SK-N-SH treated with all-trans-retinoic acid at 6 μM for 48 hours (cell line): ENCODE measurements at regions not wholly inside any gene's neighbourhood (a gene's known extent, or its start where the extent isn't known, plus 50 kb on each side); places are given as distances from the start of the nearest gene placed in this dataset.

ENCODE experiments used
- ARNTL ChIP-seq: fragments of 450-650 bp; formaldehyde crosslinking; IDR thresholded peaks from 2 replicates; pipeline ENCODE4 v1.5.0; 2020; ENCODE audit warnings: low read depth, mild to moderate bottlenecking, moderate library complexity, borderline replicate concordance
- ISL1 ChIP-seq: fragments of 250-450 bp; sonication (Bioruptor Pico); IDR thresholded peaks from 2 replicates; pipeline ENCODE4 v2.1.2; 2022; ENCODE audit warnings: mild to moderate bottlenecking, moderate library complexity
- OSR1 ChIP-seq: fragments of 250-450 bp; sonication (Bioruptor Pico); IDR thresholded peaks from 2 replicates; pipeline ENCODE4 v1.8.0; 2022; ENCODE audit warnings: moderate library complexity, mild to moderate bottlenecking, inconsistent platforms
- RARB ChIP-seq: fragments of 250-450 bp; sonication (Bioruptor Pico); IDR thresholded peaks from 2 replicates; pipeline ENCODE4 v1.8.0; 2021; ENCODE audit warnings: mild to moderate bottlenecking, moderate library complexity
- SNAI2 ChIP-seq: fragments of 250-450 bp; sonication (Bioruptor Pico); IDR thresholded peaks from 2 replicates; pipeline ENCODE4 v1.5.0; 2020; ENCODE audit warnings: mild to moderate bottlenecking, moderate library complexity
- ZC3H10 ChIP-seq: fragments of 250-450 bp; sonication (Bioruptor Pico); IDR thresholded peaks from 2 replicates; pipeline ENCODE4 v1.5.1; 2021; ENCODE audit warnings: mild to moderate bottlenecking, moderate library complexity
- ZFP3 ChIP-seq: fragments of 250-450 bp; sonication (Bioruptor Pico); IDR thresholded peaks from 2 replicates; pipeline ENCODE4 v1.5.0; 2020; ENCODE audit warnings: mild to moderate bottlenecking, moderate library complexity
- ZFP30 ChIP-seq: fragments of 450-650 bp; formaldehyde crosslinking; IDR thresholded peaks from 2 replicates; pipeline ENCODE4 v1.5.0; 2022; ENCODE audit warnings: mild to moderate bottlenecking, moderate library complexity
- ZNF565 ChIP-seq: fragments of 450-650 bp; formaldehyde crosslinking; conservative IDR thresholded peaks from 2 replicates; pipeline ENCODE4 v1.5.0; 2020; ENCODE audit warnings: low read depth, mild to moderate bottlenecking, moderate library complexity
- ZNF8 ChIP-seq: fragments of 450-650 bp; formaldehyde crosslinking; IDR thresholded peaks from 2 replicates; pipeline ENCODE4 v1.5.0; 2020; ENCODE audit warnings: mild to moderate bottlenecking, moderate library complexity
- TF ChIP-seq, protein P1 (sequence below): fragments of 250-450 bp; sonication (Bioruptor Pico); IDR thresholded peaks from 2 replicates; pipeline ENCODE4 v1.5.1; 2020; ENCODE audit warnings: low read depth, mild to moderate bottlenecking, moderate library complexity
- TF ChIP-seq, protein P2 (sequence below): fragments of 250-450 bp; sonication (Bioruptor Pico); IDR thresholded peaks from 2 replicates; pipeline ENCODE4 v1.5.0; 2020; ENCODE audit warnings: mild to moderate bottlenecking, moderate library complexity
- TF ChIP-seq, protein P3 (sequence below): fragments of 250-450 bp; sonication (Bioruptor Pico); IDR thresholded peaks from 2 replicates; pipeline ENCODE4 v1.8.0; 2020; ENCODE audit warnings: mild to moderate bottlenecking, moderate library complexity, borderline replicate concordance
- TF ChIP-seq, protein P4 (sequence below): fragments of 250-450 bp; sonication (Bioruptor Pico); IDR thresholded peaks from 2 replicates; pipeline ENCODE4 v1.5.1; 2021; ENCODE audit warnings: mild to moderate bottlenecking, moderate library complexity

DNA sequence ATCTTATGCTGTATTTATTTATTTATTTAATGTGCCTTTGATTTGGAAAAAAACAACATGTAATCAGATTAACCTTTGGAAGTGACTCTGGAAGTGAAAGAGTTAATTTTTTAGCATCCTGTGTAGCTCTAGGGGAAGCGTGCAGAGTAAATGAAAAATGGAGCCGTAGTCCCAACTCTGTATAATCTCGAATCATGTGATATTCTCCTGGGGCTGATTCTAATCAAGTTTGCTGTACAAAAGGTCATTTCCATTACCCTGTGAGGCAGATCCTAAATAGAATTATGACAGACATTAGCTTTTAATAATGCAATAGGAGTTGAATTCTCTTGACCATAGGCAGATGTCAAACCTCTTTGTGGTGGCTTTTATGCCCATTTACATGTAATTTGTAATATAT is 238.6 kb upstream of the CSNK1A1L start:
- TF ChIP-seq ZNF8: no peak
- no peak for TF ChIP-seq ZC3H10 (CRISPR knock-in tag)
- TF ChIP-seq, protein P1, sequence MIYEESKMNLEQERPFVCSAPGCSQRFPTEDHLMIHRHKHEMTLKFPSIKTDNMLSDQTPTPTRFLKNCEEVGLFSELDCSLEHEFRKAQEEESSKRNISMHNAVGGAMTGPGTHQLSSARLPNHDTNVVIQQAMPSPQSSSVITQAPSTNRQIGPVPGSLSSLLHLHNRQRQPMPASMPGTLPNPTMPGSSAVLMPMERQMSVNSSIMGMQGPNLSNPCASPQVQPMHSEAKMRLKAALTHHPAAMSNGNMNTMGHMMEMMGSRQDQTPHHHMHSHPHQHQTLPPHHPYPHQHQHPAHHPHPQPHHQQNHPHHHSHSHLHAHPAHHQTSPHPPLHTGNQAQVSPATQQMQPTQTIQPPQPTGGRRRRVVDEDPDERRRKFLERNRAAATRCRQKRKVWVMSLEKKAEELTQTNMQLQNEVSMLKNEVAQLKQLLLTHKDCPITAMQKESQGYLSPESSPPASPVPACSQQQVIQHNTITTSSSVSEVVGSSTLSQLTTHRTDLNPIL (CRISPR knock-in tag): no peak
- TF ChIP-seq SNAI2: no peak
- TF ChIP-seq ARNTL (CRISPR knock-in tag): no peak
- TF ChIP-seq, protein P2, sequence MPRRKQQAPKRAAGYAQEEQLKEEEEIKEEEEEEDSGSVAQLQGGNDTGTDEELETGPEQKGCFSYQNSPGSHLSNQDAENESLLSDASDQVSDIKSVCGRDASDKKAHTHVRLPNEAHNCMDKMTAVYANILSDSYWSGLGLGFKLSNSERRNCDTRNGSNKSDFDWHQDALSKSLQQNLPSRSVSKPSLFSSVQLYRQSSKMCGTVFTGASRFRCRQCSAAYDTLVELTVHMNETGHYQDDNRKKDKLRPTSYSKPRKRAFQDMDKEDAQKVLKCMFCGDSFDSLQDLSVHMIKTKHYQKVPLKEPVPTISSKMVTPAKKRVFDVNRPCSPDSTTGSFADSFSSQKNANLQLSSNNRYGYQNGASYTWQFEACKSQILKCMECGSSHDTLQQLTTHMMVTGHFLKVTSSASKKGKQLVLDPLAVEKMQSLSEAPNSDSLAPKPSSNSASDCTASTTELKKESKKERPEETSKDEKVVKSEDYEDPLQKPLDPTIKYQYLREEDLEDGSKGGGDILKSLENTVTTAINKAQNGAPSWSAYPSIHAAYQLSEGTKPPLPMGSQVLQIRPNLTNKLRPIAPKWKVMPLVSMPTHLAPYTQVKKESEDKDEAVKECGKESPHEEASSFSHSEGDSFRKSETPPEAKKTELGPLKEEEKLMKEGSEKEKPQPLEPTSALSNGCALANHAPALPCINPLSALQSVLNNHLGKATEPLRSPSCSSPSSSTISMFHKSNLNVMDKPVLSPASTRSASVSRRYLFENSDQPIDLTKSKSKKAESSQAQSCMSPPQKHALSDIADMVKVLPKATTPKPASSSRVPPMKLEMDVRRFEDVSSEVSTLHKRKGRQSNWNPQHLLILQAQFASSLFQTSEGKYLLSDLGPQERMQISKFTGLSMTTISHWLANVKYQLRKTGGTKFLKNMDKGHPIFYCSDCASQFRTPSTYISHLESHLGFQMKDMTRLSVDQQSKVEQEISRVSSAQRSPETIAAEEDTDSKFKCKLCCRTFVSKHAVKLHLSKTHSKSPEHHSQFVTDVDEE (CRISPR knock-in tag): no peak
- no peak for TF ChIP-seq RARB
- TF ChIP-seq ZFP3 (CRISPR knock-in tag): no peak
- no peak for TF ChIP-seq OSR1 (CRISPR knock-in tag)
- TF ChIP-seq, protein P3, sequence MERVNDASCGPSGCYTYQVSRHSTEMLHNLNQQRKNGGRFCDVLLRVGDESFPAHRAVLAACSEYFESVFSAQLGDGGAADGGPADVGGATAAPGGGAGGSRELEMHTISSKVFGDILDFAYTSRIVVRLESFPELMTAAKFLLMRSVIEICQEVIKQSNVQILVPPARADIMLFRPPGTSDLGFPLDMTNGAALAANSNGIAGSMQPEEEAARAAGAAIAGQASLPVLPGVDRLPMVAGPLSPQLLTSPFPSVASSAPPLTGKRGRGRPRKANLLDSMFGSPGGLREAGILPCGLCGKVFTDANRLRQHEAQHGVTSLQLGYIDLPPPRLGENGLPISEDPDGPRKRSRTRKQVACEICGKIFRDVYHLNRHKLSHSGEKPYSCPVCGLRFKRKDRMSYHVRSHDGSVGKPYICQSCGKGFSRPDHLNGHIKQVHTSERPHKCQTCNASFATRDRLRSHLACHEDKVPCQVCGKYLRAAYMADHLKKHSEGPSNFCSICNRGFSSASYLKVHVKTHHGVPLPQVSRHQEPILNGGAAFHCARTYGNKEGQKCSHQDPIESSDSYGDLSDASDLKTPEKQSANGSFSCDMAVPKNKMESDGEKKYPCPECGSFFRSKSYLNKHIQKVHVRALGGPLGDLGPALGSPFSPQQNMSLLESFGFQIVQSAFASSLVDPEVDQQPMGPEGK (CRISPR knock-in tag): no peak
- no peak for TF ChIP-seq ZNF565 (CRISPR knock-in tag)
- TF ChIP-seq, protein P4, sequence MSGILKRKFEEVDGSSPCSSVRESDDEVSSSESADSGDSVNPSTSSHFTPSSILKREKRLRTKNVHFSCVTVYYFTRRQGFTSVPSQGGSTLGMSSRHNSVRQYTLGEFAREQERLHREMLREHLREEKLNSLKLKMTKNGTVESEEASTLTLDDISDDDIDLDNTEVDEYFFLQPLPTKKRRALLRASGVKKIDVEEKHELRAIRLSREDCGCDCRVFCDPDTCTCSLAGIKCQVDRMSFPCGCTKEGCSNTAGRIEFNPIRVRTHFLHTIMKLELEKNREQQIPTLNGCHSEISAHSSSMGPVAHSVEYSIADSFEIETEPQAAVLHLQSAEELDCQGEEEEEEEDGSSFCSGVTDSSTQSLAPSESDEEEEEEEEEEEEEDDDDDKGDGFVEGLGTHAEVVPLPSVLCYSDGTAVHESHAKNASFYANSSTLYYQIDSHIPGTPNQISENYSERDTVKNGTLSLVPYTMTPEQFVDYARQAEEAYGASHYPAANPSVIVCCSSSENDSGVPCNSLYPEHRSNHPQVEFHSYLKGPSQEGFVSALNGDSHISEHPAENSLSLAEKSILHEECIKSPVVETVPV (CRISPR knock-in tag): no peak
- TF ChIP-seq ZFP30 (CRISPR knock-in tag): no peak
- TF ChIP-seq ISL1 (CRISPR knock-in tag): no peak
